ENCODE measurements at regions not wholly inside any gene's neighbourhood (a gene's known extent, or its start where the extent isn't known, plus 50 kb on each side); places are given as distances from the start of the nearest gene placed in this dataset.

DNA sequence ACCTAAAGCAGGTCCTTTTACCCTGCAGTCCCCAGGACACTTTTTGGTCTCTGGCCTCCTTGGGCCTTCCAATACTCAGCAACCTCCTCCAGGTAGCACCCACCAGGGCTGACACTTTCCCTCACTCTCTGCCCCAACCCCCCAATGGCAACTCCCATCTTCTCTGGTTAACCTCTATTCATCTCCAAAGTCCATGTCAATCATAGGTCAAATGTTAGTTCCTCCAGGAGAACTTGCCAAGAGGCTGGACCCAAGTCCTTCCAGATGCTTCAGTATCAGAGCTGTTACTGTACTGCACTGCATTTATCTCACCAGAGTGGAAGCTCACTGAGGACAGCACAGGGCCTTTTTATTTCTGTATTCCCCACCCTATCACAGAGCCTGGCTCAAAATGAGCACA lies 295.0 kb upstream of the KLF14 start:
- peaks cover 94% of the 10 kb centered on the region for H3K79me2 ChIP-seq (ENCODE audit: low read length)

GRCh38 chr7:131031099-131031868 lies 296.4 kb upstream of the MKLN1 start:
- Histone ChIP-seq H3K27me3 (replicated peaks; ENCODE audit: insufficient read depth, low read length) (no peaks in the 10 kb centered on the region), H3K9me2 (replicated peaks; ENCODE audit: insufficient read depth, low read length) (no peaks in the 10 kb centered on the region), H3K36me3 (replicated peaks; ENCODE audit: insufficient read depth, low read length) (no peaks in the 10 kb centered on the region), H4K20me1 (ENCODE audit: insufficient read depth, low read length) (peaks cover 31% of the 10 kb centered on the region), H3F3A (ENCODE audit: insufficient read depth, low read length) (0 out of 2 replicates have a peak, but pooled peaks cover 6% of the 10 kb centered on the region), H3K4me1 (ENCODE audit: low read length) (no peaks in the 10 kb centered on the region), H3K4me2 (ENCODE audit: low read depth, low read length) (no peak overlapping the region), H3K27ac (ENCODE audit: low read length) (no peak overlapping the region), H3K9ac (ENCODE audit: low read length) (no peak overlapping the region), H3K79me2 (ENCODE audit: low read length) (peaks cover 90% of the 10 kb centered on the region), H3K4me3 (ENCODE audit: low read length) (no peak overlapping the region), H2AFZ (ENCODE audit: low read length) (no peak overlapping the region), H3K9me3 (replicated peaks; ENCODE audit: insufficient read depth, low read length) (no peaks in the 10 kb centered on the region)
- DNase-seq: no peak
- TF ChIP-seq, protein P1, sequence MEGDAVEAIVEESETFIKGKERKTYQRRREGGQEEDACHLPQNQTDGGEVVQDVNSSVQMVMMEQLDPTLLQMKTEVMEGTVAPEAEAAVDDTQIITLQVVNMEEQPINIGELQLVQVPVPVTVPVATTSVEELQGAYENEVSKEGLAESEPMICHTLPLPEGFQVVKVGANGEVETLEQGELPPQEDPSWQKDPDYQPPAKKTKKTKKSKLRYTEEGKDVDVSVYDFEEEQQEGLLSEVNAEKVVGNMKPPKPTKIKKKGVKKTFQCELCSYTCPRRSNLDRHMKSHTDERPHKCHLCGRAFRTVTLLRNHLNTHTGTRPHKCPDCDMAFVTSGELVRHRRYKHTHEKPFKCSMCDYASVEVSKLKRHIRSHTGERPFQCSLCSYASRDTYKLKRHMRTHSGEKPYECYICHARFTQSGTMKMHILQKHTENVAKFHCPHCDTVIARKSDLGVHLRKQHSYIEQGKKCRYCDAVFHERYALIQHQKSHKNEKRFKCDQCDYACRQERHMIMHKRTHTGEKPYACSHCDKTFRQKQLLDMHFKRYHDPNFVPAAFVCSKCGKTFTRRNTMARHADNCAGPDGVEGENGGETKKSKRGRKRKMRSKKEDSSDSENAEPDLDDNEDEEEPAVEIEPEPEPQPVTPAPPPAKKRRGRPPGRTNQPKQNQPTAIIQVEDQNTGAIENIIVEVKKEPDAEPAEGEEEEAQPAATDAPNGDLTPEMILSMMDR (IDR thresholded peaks at IDR 0.05; ENCODE audit: low read length): no peak
- no peak for TF ChIP-seq EZH2phosphoT487 (IDR thresholded peaks at IDR 0.05; ENCODE audit: low read length)
- TF ChIP-seq EZH2 (optimal IDR thresholded peaks at IDR 0.05; ENCODE audit: low read depth, low read length): no peak

More for the DNA sequence above, 295.0 kb upstream of the KLF14 start:
- no peaks in the 10 kb centered on the region for H3K9me3 ChIP-seq (replicated peaks; ENCODE audit: insufficient read depth, low read length)
- H3K4me1 ChIP-seq (ENCODE audit: low read length): no peaks in the 10 kb centered on the region
- peaks cover 32% of the 10 kb centered on the region for H4K20me1 ChIP-seq (ENCODE audit: insufficient read depth, low read length)
- no peak for DNase-seq
- no peak overlapping the region for H3K4me3 ChIP-seq (ENCODE audit: low read length)
- H3F3A ChIP-seq (ENCODE audit: insufficient read depth, low read length): 0 out of 2 replicates have a peak, but pooled peaks cover 6% of the 10 kb centered on the region
- H3K9me2 ChIP-seq (replicated peaks; ENCODE audit: insufficient read depth, low read length): no peaks in the 10 kb centered on the region
- H3K27ac ChIP-seq (ENCODE audit: low read length): no peak overlapping the region
- no peak overlapping the region for H2AFZ ChIP-seq (ENCODE audit: low read length)
- no peak for TF ChIP-seq EZH2phosphoT487 (IDR thresholded peaks at IDR 0.05; ENCODE audit: low read length)
- TF ChIP-seq, protein P1 (IDR thresholded peaks at IDR 0.05; ENCODE audit: low read length): no peak
- no peak for TF ChIP-seq EZH2 (optimal IDR thresholded peaks at IDR 0.05; ENCODE audit: low read depth, low read length)
- no peak overlapping the region for H3K9ac ChIP-seq (ENCODE audit: low read length)
- H3K36me3 ChIP-seq (replicated peaks; ENCODE audit: insufficient read depth, low read length): no peaks in the 10 kb centered on the region
- no peak overlapping the region for H3K4me2 ChIP-seq (ENCODE audit: low read depth, low read length)
- H3K27me3 ChIP-seq (replicated peaks; ENCODE audit: insufficient read depth, low read length): no peaks in the 10 kb centered on the region

DNA sequence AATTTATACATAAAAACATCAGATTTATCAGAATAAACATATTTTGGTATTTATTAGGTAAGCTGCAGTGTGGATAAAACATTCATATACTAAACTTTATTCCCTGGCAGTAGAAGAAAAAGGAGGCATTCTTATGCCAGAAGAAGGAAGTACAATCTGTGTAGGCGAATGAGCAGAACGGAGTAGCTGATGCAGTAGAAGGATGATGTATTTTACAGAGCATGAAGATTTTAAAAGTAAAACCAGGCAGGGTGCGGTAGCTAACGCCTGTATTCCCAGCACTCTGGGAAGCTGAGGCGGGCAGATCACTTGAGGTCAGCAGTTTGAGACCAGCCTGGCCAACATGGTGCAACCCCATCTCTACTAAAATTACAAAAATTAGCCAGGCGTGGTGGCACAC lies 294.9 kb upstream of the MKLN1 start:
- peaks cover 88% of the 10 kb centered on the region for H3K79me2 ChIP-seq (ENCODE audit: low read length)
- H3K4me2 ChIP-seq (ENCODE audit: low read depth, low read length): no peak overlapping the region
- no peak overlapping the region for H3K9ac ChIP-seq (ENCODE audit: low read length)
- peaks cover 31% of the 10 kb centered on the region for H4K20me1 ChIP-seq (ENCODE audit: insufficient read depth, low read length)
- H3K4me3 ChIP-seq (ENCODE audit: low read length): no peak overlapping the region
- H3K9me3 ChIP-seq (replicated peaks; ENCODE audit: insufficient read depth, low read length): no peaks in the 10 kb centered on the region
- 0 out of 2 replicates have a peak, but pooled peaks cover 3% of the 10 kb centered on the region for H3F3A ChIP-seq (ENCODE audit: insufficient read depth, low read length)
- no peaks in the 10 kb centered on the region for H3K36me3 ChIP-seq (replicated peaks; ENCODE audit: insufficient read depth, low read length)
- H3K9me2 ChIP-seq (replicated peaks; ENCODE audit: insufficient read depth, low read length): no peaks in the 10 kb centered on the region
- no peak overlapping the region for H2AFZ ChIP-seq (ENCODE audit: low read length)
- no peaks in the 10 kb centered on the region for H3K4me1 ChIP-seq (ENCODE audit: low read length)
- no peak for DNase-seq
- no peaks in the 10 kb centered on the region for H3K27me3 ChIP-seq (replicated peaks; ENCODE audit: insufficient read depth, low read length)
- TF ChIP-seq EZH2phosphoT487 (IDR thresholded peaks at IDR 0.05; ENCODE audit: low read length) (no peak), EZH2 (optimal IDR thresholded peaks at IDR 0.05; ENCODE audit: low read depth, low read length) (no peak)
- TF ChIP-seq, protein P1 (IDR thresholded peaks at IDR 0.05; ENCODE audit: low read length): no peak
- H3K27ac ChIP-seq (ENCODE audit: low read length): no peak overlapping the region
